NCI-H128 (cell line): ENCODE measurements at regions not wholly inside any gene's neighbourhood (a gene's known extent, or its start where the extent isn't known, plus 50 kb on each side); places are given as distances from the start of the nearest gene placed in this dataset.
"Not testable (repeated sequence)": the region's sequence is repeated elsewhere in the genome, so short reads cannot be mapped to it uniquely, and the experiment has no call there.

Experiments used
- DNase-seq: peaks from one replicate; lab custom pipeline; 2025; ENCODE audit not compliant: unreplicated experiment; lab: John Stamatoyannopoulos, UW

GRCh38 chr1:213523781-213524398, 463.9 kb upstream of the PROX1 start:
- DNase-seq = no peak

- no peak for DNase-seq
These were observed 461.5 kb upstream of the PROX1 start for GRCh38 chr1:213526306-213526705.

GRCh38 chr1:213530611-213531320, 457.0 kb upstream of the PROX1 start:
- no peak for DNase-seq

GRCh38 chr1:213531369-213532310, 456.1 kb upstream of the PROX1 start:
- no peak for DNase-seq

DNA sequence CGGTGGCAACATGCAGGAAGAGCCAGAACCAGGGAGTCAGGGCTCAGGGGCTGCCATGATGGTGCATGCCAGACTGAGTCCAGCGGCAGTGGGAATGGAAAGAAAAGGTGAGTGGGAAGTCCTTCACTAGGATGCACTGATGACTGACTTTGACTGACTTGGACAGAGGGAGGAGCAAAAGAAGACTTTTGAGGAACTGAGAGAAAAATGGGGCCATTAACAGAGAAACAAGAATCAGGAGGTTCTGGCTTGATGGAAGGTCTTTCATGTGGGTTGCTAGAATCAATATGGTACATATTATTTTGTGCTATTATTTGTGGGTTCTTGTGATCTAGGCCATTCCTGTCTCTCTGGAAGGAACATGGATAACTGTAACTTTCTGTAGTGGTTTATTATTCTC, 454.6 kb upstream of the PROX1 start:
- no peak for DNase-seq

GRCh38 chr1:213535679-213536078, 452.1 kb upstream of the PROX1 start:
- no peak for DNase-seq

DNA sequence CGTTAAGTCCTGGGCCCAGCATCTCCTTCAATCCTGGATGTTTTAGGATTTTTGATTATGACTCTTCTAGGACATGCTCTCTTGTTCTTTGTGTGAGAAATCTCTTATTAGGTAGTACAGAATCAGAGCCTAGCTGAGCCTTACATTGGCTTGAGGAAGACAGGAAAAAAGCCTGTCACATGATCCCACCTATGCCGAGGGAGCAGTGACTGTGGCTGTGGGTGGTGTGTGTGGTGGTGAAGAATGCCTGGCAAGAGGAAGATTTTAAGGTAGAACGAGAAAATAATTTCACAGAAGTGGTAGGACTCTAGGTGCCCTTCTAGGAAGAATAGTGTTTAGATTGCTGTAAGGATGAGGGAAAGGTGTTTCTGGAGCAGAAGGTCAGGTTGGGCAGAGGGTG, 449.5 kb upstream of the PROX1 start:
- DNase-seq = no peak

DNA sequence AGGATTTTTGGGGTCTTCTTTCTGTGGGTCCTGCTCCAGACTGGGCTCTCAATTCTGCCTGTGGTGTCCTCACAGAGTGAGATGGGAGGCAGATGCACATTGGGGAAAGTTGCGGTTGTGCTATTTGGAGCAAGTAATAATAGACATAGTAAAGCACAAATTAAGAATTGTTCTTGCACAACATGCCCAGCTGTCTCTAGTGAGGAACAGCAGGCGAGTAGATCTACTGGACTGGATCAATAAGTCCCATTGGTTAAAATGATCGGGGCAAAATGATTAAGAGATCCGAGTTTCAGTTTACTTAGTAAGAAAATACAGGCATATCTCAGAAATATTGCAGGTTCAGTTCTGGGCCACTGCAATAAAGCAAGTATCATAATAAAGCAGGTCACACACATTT, 448.3 kb upstream of the PROX1 start:
- DNase-seq = no peak

DNA sequence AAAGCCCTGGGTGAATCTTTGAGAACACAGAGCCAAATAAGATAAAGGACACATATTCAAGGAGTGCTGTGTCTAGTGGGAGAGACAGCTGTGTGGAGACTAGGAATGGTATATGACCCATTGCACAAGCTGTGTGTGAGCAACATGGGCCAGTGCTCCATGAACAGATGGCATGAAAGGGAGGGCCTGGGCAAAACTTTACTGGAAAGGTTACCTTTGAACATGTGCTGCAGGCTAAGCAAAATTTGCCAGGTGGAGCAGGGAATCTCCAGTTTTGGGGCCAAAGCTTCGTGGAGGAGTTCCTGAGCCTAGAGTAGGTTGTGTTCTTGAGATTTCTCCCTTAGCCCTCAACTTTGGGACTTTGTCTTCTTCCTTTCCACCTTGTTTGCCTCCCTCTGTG, 446.1 kb upstream of the PROX1 start:
- DNase-seq = no peak

GRCh38 chr1:213545181-213545580, 442.6 kb upstream of the PROX1 start:
- DNase-seq = not testable (repeated sequence)

GRCh38 chr1:213549982-213550381, 437.8 kb upstream of the PROX1 start:
- DNase-seq = no peak

- DNase-seq = no peak
These were observed 437.0 kb upstream of the PROX1 start for GRCh38 chr1:213550804-213551203.

DNA sequence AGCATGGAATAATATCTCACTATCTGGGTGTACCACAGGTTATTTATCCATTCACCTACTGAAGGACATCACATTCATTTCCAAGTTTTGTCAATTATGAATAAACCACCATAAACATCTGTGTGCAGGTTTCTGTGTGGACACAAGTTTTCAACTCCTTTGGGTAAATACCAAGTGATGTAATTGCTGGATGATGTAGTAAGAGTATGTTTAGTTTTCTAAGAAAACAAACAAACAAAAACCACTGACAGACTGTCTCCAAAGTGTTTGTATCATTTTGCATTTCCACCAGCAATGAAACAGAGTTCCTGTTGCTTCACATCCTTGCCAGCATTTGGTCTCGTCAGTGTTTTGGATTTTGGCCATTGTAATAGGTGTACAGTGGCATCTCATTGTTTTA, 435.7 kb upstream of the PROX1 start:
- no peak for DNase-seq

- DNase-seq = no peak
These were observed 427.5 kb upstream of the PROX1 start for GRCh38 chr1:213560226-213560625.

GRCh38 chr1:213561870-213562269, 425.9 kb upstream of the PROX1 start:
- no peak for DNase-seq

- no peak for DNase-seq
These were observed 423.5 kb upstream of the PROX1 start for GRCh38 chr1:213564215-213564659.

DNA sequence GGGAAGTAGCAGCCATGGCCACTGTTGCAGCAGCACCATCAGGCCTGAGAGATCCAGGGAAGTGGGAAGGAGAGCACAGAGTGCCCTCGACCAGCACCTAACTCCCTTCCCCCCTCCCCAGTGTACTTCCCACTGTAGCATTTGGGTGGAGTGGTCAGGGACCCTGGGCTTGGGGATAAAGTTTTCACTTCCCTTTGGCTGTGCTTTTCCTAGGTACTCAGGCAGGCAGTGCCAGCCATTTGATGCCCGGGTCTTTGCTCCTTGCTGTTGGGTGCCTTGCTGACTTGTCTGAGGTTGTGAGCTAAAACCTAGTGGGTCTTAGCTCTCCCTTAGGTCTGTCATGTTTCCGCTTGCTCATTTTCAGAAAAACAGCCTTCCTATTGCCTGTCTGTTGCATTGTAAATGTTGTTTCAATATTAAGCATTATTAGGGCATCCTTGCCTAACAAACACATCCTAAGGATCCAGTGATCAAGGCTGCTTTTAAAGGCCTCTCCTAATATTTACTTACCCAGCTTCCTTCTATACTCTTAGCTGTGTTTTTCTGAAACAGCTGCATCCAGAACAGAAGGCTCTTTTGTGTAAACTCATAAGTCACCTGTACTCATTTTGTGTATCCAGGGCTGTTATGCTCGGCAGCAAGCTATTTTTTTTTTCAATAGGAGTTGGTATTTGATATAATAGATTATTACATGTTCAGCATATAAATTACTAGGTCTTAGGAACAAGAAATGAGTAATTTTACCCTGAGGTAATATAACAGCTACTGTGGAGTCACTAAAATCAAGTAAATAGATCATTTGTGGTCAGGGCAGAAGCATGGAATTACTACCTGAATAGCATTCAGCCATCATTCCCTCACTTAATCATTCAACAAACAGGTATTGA, 418.6 kb upstream of the PROX1 start:
- no peak for DNase-seq

GRCh38 chr1:213569816-213570150, 418.0 kb upstream of the PROX1 start:
- no peak for DNase-seq

DNA sequence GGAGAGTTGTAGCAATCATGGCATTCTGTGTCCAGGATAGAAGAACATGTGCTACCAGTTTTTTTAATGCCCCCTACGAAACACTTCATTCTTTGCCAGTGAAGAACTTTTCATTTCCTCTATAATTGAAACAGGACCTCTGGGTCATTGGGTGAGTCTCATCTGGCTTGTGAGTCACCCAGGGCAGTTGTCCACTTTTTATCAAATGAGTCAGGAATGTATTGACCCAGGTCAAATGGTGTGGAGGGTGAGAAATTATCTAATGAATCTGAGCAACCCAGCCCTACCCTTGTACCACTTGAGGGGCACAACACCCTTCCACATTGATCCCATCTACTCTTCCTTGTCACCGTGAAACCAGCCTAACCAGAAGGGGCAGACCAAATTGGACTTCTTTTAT, 417.3 kb upstream of the PROX1 start:
- DNase-seq = no peak

GRCh38 chr1:213571419-213571818, 416.4 kb upstream of the PROX1 start:
- DNase-seq = no peak

- DNase-seq = no peak
These were observed 415.9 kb upstream of the PROX1 start for GRCh38 chr1:213571843-213572242.
